Fibroblast of lung (primary cell): ENCODE measurements at regions not wholly inside any gene's neighbourhood (a gene's known extent, or its start where the extent isn't known, plus 50 kb on each side); places are given as distances from the start of the nearest gene placed in this dataset.

Experiments
- DNase-seq, 2 donors: peaks; one replicate each; pipeline versions ENCODE4 v3.0.0 to v3.0.0-alpha.2; 2010; ENCODE audit warnings: low read depth in 2 of 2
- H2AFZ ChIP-seq: 2 replicates; pipeline ENCODE4 v1.5.1; 2012; ENCODE audit warnings: low read length, control low read depth, inconsistent platforms
- H3K27ac ChIP-seq: 2 replicates; pipeline ENCODE4 v1.5.1; 2011; ENCODE audit warnings: low read length, control low read depth; ENCODE audit not compliant: insufficient read depth
- H3K27me3 ChIP-seq: 2 replicates; pipeline ENCODE4 v1.5.1; 2011; ENCODE audit warnings: mild to moderate bottlenecking, low read length; ENCODE audit not compliant: control insufficient read depth, insufficient read depth
- H3K36me3 ChIP-seq: 2 replicates; pipeline ENCODE4 v1.5.1; 2011; ENCODE audit warnings: low read length; ENCODE audit not compliant: control insufficient read depth, insufficient read depth
- H3K4me1 ChIP-seq: 2 replicates; pipeline ENCODE4 v1.5.1; 2011; ENCODE audit warnings: low read length; ENCODE audit not compliant: control insufficient read depth, insufficient read depth; ENCODE audit errors: extremely low read depth
- H3K4me2 ChIP-seq: 2 replicates; pipeline ENCODE4 v1.5.1; 2011; ENCODE audit warnings: low read length, control low read depth; ENCODE audit not compliant: insufficient read depth; ENCODE audit errors: extremely low read depth
- H3K4me3 ChIP-seq, 4 experiments: fragments of 200-600 bp in 1 of 4; sonication (generic) in 1 of 4; replicated peaks in 1 of 4; 2 replicates each; pipeline ENCODE4 v1.5.1; 2011 to 2016; ENCODE audit warnings: low read length in 4 of 4, low read depth in 3 of 4, mild to moderate bottlenecking in 3 of 4, control low read depth in 2 of 4, inconsistent platforms in 1 of 4, mixed read lengths in 1 of 4; ENCODE audit not compliant: insufficient read depth in 1 of 4; ENCODE audit errors: control extremely low read depth in 1 of 4
- H3K79me2 ChIP-seq: 2 replicates; pipeline ENCODE4 v1.5.1; 2012; ENCODE audit warnings: mild to moderate bottlenecking, low read length, inconsistent platforms; ENCODE audit not compliant: control insufficient read depth, insufficient read depth
- H3K9ac ChIP-seq: 2 replicates; pipeline ENCODE4 v1.5.1; 2011; ENCODE audit warnings: mild to moderate bottlenecking, low read length, control low read depth; ENCODE audit not compliant: insufficient read depth
- H3K9me3 ChIP-seq: 2 replicates; pipeline ENCODE4 v1.5.1; 2012; ENCODE audit warnings: low read depth, low read length; ENCODE audit not compliant: control insufficient read depth, insufficient read depth
- H4K20me1 ChIP-seq: 2 replicates; pipeline ENCODE4 v1.5.1; 2011; ENCODE audit warnings: low read length; ENCODE audit not compliant: control insufficient read depth, insufficient read depth; ENCODE audit errors: extremely low read depth
- CTCF ChIP-seq, 2 donors: IDR thresholded peaks in 1 of 2; conservative IDR thresholded peaks in 1 of 2; 1 replicate in 1 of 2; 2 replicates in 1 of 2; pipeline ENCODE4 v1.5.1; 2011 to 2012; ENCODE audit warnings: low read length in 2 of 2, control low read depth in 1 of 2, inconsistent platforms in 1 of 2, low read depth in 1 of 2, mild to moderate bottlenecking in 1 of 2
- EZH2 ChIP-seq: IDR thresholded peaks from 2 replicates; pipeline ENCODE4 v1.5.1; 2012; ENCODE audit warnings: low read length, control low read depth, mild to moderate bottlenecking; ENCODE audit errors: missing control alignments

- no peak overlapping the region for H3K27ac ChIP-seq
- H3K4me3 ChIP-seq: no peak overlapping the region
- peaks cover 23% of the 10 kb centered on the region for H3K27me3 ChIP-seq
- no peak overlapping the region for H3K4me2 ChIP-seq
- H4K20me1 ChIP-seq: no peaks in the 10 kb centered on the region
- no peaks in the 10 kb centered on the region for H3K4me1 ChIP-seq
- DNase-seq: peak in 1 of 2 donors; percentile 1
- H3K9me3 ChIP-seq: no peaks in the 10 kb centered on the region
- TF ChIP-seq EZH2: no peak
- no peak for TF ChIP-seq CTCF (conservative IDR thresholded peaks at IDR 0.05 in 1 of 2, IDR thresholded peaks at IDR 0.05 in 1 of 2; ENCODE audit: low read depth in 1 of 2, low read length in 2 of 2)
- no peak overlapping the region for H2AFZ ChIP-seq
- no peaks in the 10 kb centered on the region for H3K79me2 ChIP-seq
- H3K9ac ChIP-seq: no peak overlapping the region
- no peaks in the 10 kb centered on the region for H3K36me3 ChIP-seq
Measured at GRCh38 chr20:37643400-37643799, 50.4 kb upstream of the CTNNBL1 start.

- H4K20me1 ChIP-seq: no peaks in the 10 kb centered on the region
- DNase-seq: no peak
- H3K79me2 ChIP-seq: no peaks in the 10 kb centered on the region
- H3K9me3 ChIP-seq: no peaks in the 10 kb centered on the region
- no peak for TF ChIP-seq EZH2
- no peak for TF ChIP-seq CTCF (conservative IDR thresholded peaks at IDR 0.05 in 1 of 2, IDR thresholded peaks at IDR 0.05 in 1 of 2; ENCODE audit: low read depth in 1 of 2, low read length in 2 of 2)
- no peak overlapping the region for H2AFZ ChIP-seq
- no peak overlapping the region for H3K4me2 ChIP-seq
- H3K27ac ChIP-seq: no peak overlapping the region
- H3K36me3 ChIP-seq: no peaks in the 10 kb centered on the region
- no peak overlapping the region for H3K9ac ChIP-seq
- no peak overlapping the region for H3K4me3 ChIP-seq
- peaks cover 23% of the 10 kb centered on the region for H3K27me3 ChIP-seq
- H3K4me1 ChIP-seq: no peaks in the 10 kb centered on the region
Measured at GRCh38 chr20:37642246-37642645, 51.6 kb upstream of the CTNNBL1 start.

DNA sequence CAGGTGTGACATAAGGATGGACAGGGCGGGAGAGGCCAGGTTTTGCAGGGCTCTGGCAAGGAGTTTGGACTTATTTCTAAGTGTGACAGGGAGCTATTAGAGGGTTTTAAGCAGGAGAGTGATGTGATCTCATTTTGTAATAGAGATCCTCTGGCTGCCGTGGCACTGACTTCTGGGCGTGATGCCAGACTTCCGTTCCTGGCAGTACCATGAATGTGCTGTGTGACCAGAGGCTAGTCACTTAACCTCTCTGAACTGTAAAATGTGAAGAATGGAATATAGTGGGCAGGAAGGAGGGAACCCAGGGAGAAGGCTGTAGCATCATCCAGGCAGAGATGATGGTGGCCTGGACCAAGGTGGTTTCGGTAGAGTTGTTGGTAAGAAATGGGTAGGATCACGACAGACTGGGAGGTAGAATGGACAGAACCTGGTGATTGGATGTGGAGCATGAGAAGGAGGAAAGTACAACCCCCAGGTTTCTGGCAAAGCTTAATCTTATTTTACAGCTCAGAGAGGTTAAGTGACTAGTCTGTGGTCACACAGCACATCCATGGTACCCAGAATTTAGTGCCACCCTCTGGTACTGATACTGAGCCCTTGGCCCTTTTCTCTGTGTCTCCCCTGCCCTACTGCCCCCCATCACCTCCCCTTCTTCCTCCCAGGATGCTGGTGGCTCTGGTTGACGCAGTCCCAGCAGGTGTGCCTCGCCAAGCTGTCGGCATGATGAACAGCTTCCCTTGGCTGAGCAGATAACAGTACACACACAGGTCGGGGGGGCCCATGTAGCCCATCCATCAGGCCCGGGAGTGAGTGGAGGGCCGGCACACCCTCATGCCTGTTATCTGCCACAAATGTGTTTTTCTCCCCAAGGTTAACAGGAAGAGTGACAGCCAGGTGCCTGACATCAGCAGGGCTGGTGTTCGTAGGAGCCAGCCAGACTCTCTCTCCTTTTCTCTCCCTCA lies 52.9 kb upstream of the CTNNBL1 start:
- peak in 1 of 2 donors; percentile 7 for DNase-seq
- Histone ChIP-seq H3K79me2 (no peaks in the 10 kb centered on the region), H4K20me1 (no peaks in the 10 kb centered on the region), H3K4me2 (no peak overlapping the region), H3K27me3 (peaks cover 23% of the 10 kb centered on the region), H3K36me3 (no peaks in the 10 kb centered on the region), H3K9ac (no peak overlapping the region), H3K4me3 (no peak overlapping the region), H3K4me1 (no peaks in the 10 kb centered on the region), H3K9me3 (no peaks in the 10 kb centered on the region), H3K27ac (no peak overlapping the region), H2AFZ (no peak overlapping the region)
- TF ChIP-seq EZH2 (peak; percentile 14), CTCF (conservative IDR thresholded peaks at IDR 0.05 in 1 of 2, IDR thresholded peaks at IDR 0.05 in 1 of 2; ENCODE audit: low read depth in 1 of 2, low read length in 2 of 2) (no peak)
